ENCODE measurements at regions not wholly inside any gene's neighbourhood (a gene's known extent, or its start where the extent isn't known, plus 50 kb on each side); places are given as distances from the start of the nearest gene placed in this dataset.
"Not testable (repeated sequence)": the region's sequence is repeated elsewhere in the genome, so short reads cannot be mapped to it uniquely, and the experiment has no call there.

GRCh38 chr15:69606144-69606543, 153.5 kb downstream of the RPLP1 start:
- Mint-ChIP-seq H3K27ac (peak overlapping the region in 1 of 3 donors; percentile 48), H3K9me3 (no peaks in the 10 kb centered on the region), H3K36me3 (peaks cover 1% of the 10 kb centered on the region), H3K27me3 (peaks cover 7% of the 10 kb centered on the region), H3K4me1 (peaks cover 0 to 3% (median 0%) of the 10 kb centered on the region in 3 donors), H3K4me3 (no peak overlapping the region)

GRCh38 chr15:69606921-69607500, 154.4 kb downstream of the RPLP1 start:
- H3K9me3 Mint-ChIP-seq: no peaks in the 10 kb centered on the region
- H3K27ac Mint-ChIP-seq: no peak overlapping the region
- H3K36me3 Mint-ChIP-seq: peaks cover 1% of the 10 kb centered on the region
- H3K4me1 Mint-ChIP-seq: peaks cover 0 to 3% (median 0%) of the 10 kb centered on the region in 3 donors
- H3K27me3 Mint-ChIP-seq: peaks cover 8% of the 10 kb centered on the region
- H3K4me3 Mint-ChIP-seq: no peak overlapping the region

- Mint-ChIP-seq H3K4me1 (peaks cover 0 to 3% (median 0%) of the 10 kb centered on the region in 3 donors), H3K4me3 (no peak overlapping the region), H3K36me3 (no peaks in the 10 kb centered on the region), H3K9me3 (no peaks in the 10 kb centered on the region), H3K27ac (no peak overlapping the region), H3K27me3 (peaks cover 5% of the 10 kb centered on the region)
These were observed 156.0 kb downstream of the RPLP1 start for GRCh38 chr15:69608661-69609060.

GRCh38 chr15:69609176-69609575, 156.6 kb downstream of the RPLP1 start:
- Mint-ChIP-seq H3K4me1 (peaks cover 0 to 3% (median 0%) of the 10 kb centered on the region in 3 donors), H3K36me3 (no peaks in the 10 kb centered on the region), H3K27ac (no peak overlapping the region), H3K4me3 (no peak overlapping the region), H3K27me3 (peaks cover 5% of the 10 kb centered on the region), H3K9me3 (no peaks in the 10 kb centered on the region)

GRCh38 chr15:69609776-69610175, 157.2 kb downstream of the RPLP1 start:
- peaks cover 0 to 3% (median 0%) of the 10 kb centered on the region in 3 donors for H3K4me1 Mint-ChIP-seq
- peaks cover 5% of the 10 kb centered on the region for H3K27me3 Mint-ChIP-seq
- no peaks in the 10 kb centered on the region for H3K36me3 Mint-ChIP-seq
- H3K4me3 Mint-ChIP-seq: no peak overlapping the region
- H3K27ac Mint-ChIP-seq: no peak overlapping the region
- H3K9me3 Mint-ChIP-seq: no peaks in the 10 kb centered on the region

- H3K27me3 Mint-ChIP-seq: peaks cover 5% of the 10 kb centered on the region
- H3K36me3 Mint-ChIP-seq: no peaks in the 10 kb centered on the region
- no peak overlapping the region for H3K27ac Mint-ChIP-seq
- H3K4me1 Mint-ChIP-seq: peaks cover 0 to 3% (median 0%) of the 10 kb centered on the region in 3 donors
- no peak overlapping the region for H3K4me3 Mint-ChIP-seq
- H3K9me3 Mint-ChIP-seq: no peaks in the 10 kb centered on the region
These were observed 157.7 kb downstream of the RPLP1 start for GRCh38 chr15:69610277-69610676.

GRCh38 chr15:69610858-69611257, 158.2 kb downstream of the RPLP1 start:
- Mint-ChIP-seq H3K27ac (no peak overlapping the region), H3K36me3 (no peaks in the 10 kb centered on the region), H3K27me3 (peaks cover 5% of the 10 kb centered on the region), H3K9me3 (no peaks in the 10 kb centered on the region), H3K4me1 (peaks cover 0 to 2% (median 0%) of the 10 kb centered on the region in 3 donors), H3K4me3 (no peak overlapping the region)

- Mint-ChIP-seq H3K27ac (no peak overlapping the region), H3K4me3 (no peak overlapping the region), H3K27me3 (peaks cover 2% of the 10 kb centered on the region), H3K9me3 (no peaks in the 10 kb centered on the region), H3K4me1 (no peaks in the 10 kb centered on the region), H3K36me3 (no peaks in the 10 kb centered on the region)
These were observed 159.5 kb downstream of the RPLP1 start for GRCh38 chr15:69612112-69612511.

- H3K9me3 Mint-ChIP-seq: no peaks in the 10 kb centered on the region
- H3K4me3 Mint-ChIP-seq: no peak overlapping the region
- no peaks in the 10 kb centered on the region for H3K36me3 Mint-ChIP-seq
- H3K27me3 Mint-ChIP-seq: peaks cover 4% of the 10 kb centered on the region
- no peak overlapping the region for H3K27ac Mint-ChIP-seq
- H3K4me1 Mint-ChIP-seq: no peaks in the 10 kb centered on the region
These were observed 160.6 kb downstream of the RPLP1 start for GRCh38 chr15:69613182-69613581.

GRCh38 chr15:69613988-69614387, 161.4 kb downstream of the RPLP1 start:
- H3K36me3 Mint-ChIP-seq: no peaks in the 10 kb centered on the region
- H3K27ac Mint-ChIP-seq: no peak overlapping the region
- no peaks in the 10 kb centered on the region for H3K4me1 Mint-ChIP-seq
- H3K4me3 Mint-ChIP-seq: no peak overlapping the region
- peaks cover 4% of the 10 kb centered on the region for H3K27me3 Mint-ChIP-seq
- H3K9me3 Mint-ChIP-seq: no peaks in the 10 kb centered on the region

GRCh38 chr15:69615736-69616135, 163.1 kb downstream of the RPLP1 start:
- no peak overlapping the region for H3K4me3 Mint-ChIP-seq
- H3K4me1 Mint-ChIP-seq: no peaks in the 10 kb centered on the region
- no peaks in the 10 kb centered on the region for H3K9me3 Mint-ChIP-seq
- H3K27me3 Mint-ChIP-seq: peaks cover 4% of the 10 kb centered on the region
- H3K27ac Mint-ChIP-seq: no peak overlapping the region
- no peaks in the 10 kb centered on the region for H3K36me3 Mint-ChIP-seq

GRCh38 chr15:69616558-69616957, 163.9 kb downstream of the RPLP1 start:
- Mint-ChIP-seq H3K36me3 (no peaks in the 10 kb centered on the region), H3K27ac (no peak overlapping the region), H3K9me3 (no peaks in the 10 kb centered on the region), H3K4me1 (no peaks in the 10 kb centered on the region), H3K4me3 (no peak overlapping the region), H3K27me3 (peaks cover 4% of the 10 kb centered on the region)

- not testable (repeated sequence) for H3K9me3 Mint-ChIP-seq, H3K27ac Mint-ChIP-seq, H3K4me1 Mint-ChIP-seq, H3K4me3 Mint-ChIP-seq, H3K27me3 Mint-ChIP-seq, H3K36me3 Mint-ChIP-seq
These were observed 164.5 kb downstream of the RPLP1 start for GRCh38 chr15:69617144-69617543.

GRCh38 chr15:69623392-69624154, 171.0 kb downstream of the RPLP1 start:
- peak overlapping the region in 1 of 4 donors; percentile 63 for H3K4me3 Mint-ChIP-seq
- H3K36me3 Mint-ChIP-seq: no peaks in the 10 kb centered on the region
- no peaks in the 10 kb centered on the region for H3K4me1 Mint-ChIP-seq
- H3K27me3 Mint-ChIP-seq: peaks cover 31% of the 10 kb centered on the region
- no peaks in the 10 kb centered on the region for H3K9me3 Mint-ChIP-seq
- no peak overlapping the region for H3K27ac Mint-ChIP-seq

GRCh38 chr15:69624155-69624520, 171.5 kb downstream of the RPLP1 start:
- Mint-ChIP-seq H3K4me3 (no peak overlapping the region), H3K4me1 (no peaks in the 10 kb centered on the region), H3K36me3 (no peaks in the 10 kb centered on the region), H3K9me3 (no peaks in the 10 kb centered on the region), H3K27me3 (peaks cover 37% of the 10 kb centered on the region), H3K27ac (no peak overlapping the region)

- peaks cover 41% of the 10 kb centered on the region for H3K27me3 Mint-ChIP-seq
- no peaks in the 10 kb centered on the region for H3K9me3 Mint-ChIP-seq
- H3K36me3 Mint-ChIP-seq: no peaks in the 10 kb centered on the region
- no peak overlapping the region for H3K4me3 Mint-ChIP-seq
- H3K27ac Mint-ChIP-seq: no peak overlapping the region
- peaks cover 0 to under 1% (median 0%) of the 10 kb centered on the region in 3 donors for H3K4me1 Mint-ChIP-seq
These were observed 172.2 kb downstream of the RPLP1 start for GRCh38 chr15:69624816-69625215.

All from IgD-negative memory B cell (primary cell).